H1 (cell line): ENCODE measurements at regions not wholly inside any gene's neighbourhood (a gene's known extent, or its start where the extent isn't known, plus 50 kb on each side); places are given as distances from the start of the nearest gene placed in this dataset.
A peak's percentile ranks its signal among the peaks of the same experiment; 100 is the strongest.

ENCODE experiments used
- CTCF ChIA-PET: fragments of 300-600 bp; sonication (Branson Sonifier 250); formaldehyde crosslinking; loops from one replicate; lab custom pipeline; 2021; ENCODE audit not compliant: partially characterized antibody; lab: Charles Lee
- POLR2A ChIA-PET: fragments of 300-600 bp; sonication (Branson Sonifier 250); formaldehyde crosslinking; loops from one replicate; lab custom pipeline; 2021; ENCODE audit warnings: inconsistent platforms; ENCODE audit not compliant: partially characterized antibody; lab: Charles Lee
- DNase-seq, 2 experiments: peaks; one replicate each; pipeline versions ENCODE4 v3.0.0 to v3.0.0-alpha.2; 2010 to 2022; ENCODE audit warnings: low spot score in 2 of 2, low read depth in 1 of 2, mixed read lengths in 1 of 2
- FAIRE-seq: peaks from 2 replicates; lab custom pipeline; 2011; peaks lifted over from hg19 to GRCh38; lab: Jason Lieb, UNC
- H2AFZ ChIP-seq: 2 replicates; pipeline ENCODE4 v1.8.1; 2012; ENCODE audit warnings: low read length, inconsistent platforms
- H2AK5ac ChIP-seq: 2 replicates; pipeline ENCODE4 v1.6.1; 2013; ENCODE audit warnings: low read depth, low read length
- H2BK120ac ChIP-seq: replicated peaks from 2 replicates; pipeline ENCODE3; 2013; ENCODE audit warnings: low read depth, low read length, inconsistent platforms
- H2BK12ac ChIP-seq: 2 replicates; pipeline ENCODE4 v1.6.1; 2013; ENCODE audit warnings: low read depth, low read length
- H2BK15ac ChIP-seq: 2 replicates; pipeline ENCODE4 v1.6.1; 2013; ENCODE audit warnings: low read length
- H2BK20ac ChIP-seq: 2 replicates; pipeline ENCODE4 v1.6.1; 2013; ENCODE audit warnings: low read length
- H2BK5ac ChIP-seq: 2 replicates; pipeline ENCODE4 v1.6.1; 2013; ENCODE audit warnings: low read depth, low read length
- H3K14ac ChIP-seq: 2 replicates; pipeline ENCODE4 v1.6.1; 2013; ENCODE audit warnings: inconsistent platforms; ENCODE audit not compliant: insufficient read length
- H3K18ac ChIP-seq: 2 replicates; pipeline ENCODE4 v1.6.1; 2013; ENCODE audit warnings: low read length; ENCODE audit errors: extremely low read depth
- H3K23ac ChIP-seq: 2 replicates; pipeline ENCODE4 v1.6.1; 2013; ENCODE audit warnings: inconsistent platforms; ENCODE audit not compliant: insufficient read length
- H3K23me2 ChIP-seq: 2 replicates; pipeline ENCODE4 v1.6.1; 2013; ENCODE audit warnings: low read depth, low read length
- H3K27ac ChIP-seq: 2 replicates; pipeline ENCODE4 v1.6.1; 2011; ENCODE audit warnings: low read depth, low read length, inconsistent platforms
- H3K27me3 ChIP-seq, 4 experiments: replicated peaks in 1 of 4; 1 replicate in 1 of 4; 2 replicates in 3 of 4; pipeline versions ENCODE4 v1.6.1 to v1.8.1; 2011 to 2013; ENCODE audit warnings: low read length in 3 of 4, mild to moderate bottlenecking in 3 of 4, inconsistent platforms in 2 of 4, mixed read lengths in 2 of 4, moderate library complexity in 1 of 4; ENCODE audit not compliant: control insufficient read depth in 3 of 4, insufficient read depth in 3 of 4; ENCODE audit errors: extremely low read depth in 1 of 4
- H3K36me3 ChIP-seq, 4 experiments: 2 replicates each; pipeline versions ENCODE4 v1.6.1 to v1.8.1; 2011 to 2013; ENCODE audit warnings: mild to moderate bottlenecking in 4 of 4, low read length in 3 of 4, moderate library complexity in 2 of 4, control low read depth in 1 of 4, inconsistent platforms in 1 of 4; ENCODE audit not compliant: insufficient read depth in 4 of 4, control insufficient read depth in 2 of 4
- H3K4ac ChIP-seq: replicated peaks from 2 replicates; pipeline ENCODE3; 2013; ENCODE audit warnings: low read length, low read depth, mixed read lengths, inconsistent platforms; ENCODE audit not compliant: insufficient read length
- H3K4me1 ChIP-seq, 4 experiments: replicated peaks in 1 of 4; 1 replicate in 1 of 4; 2 replicates in 3 of 4; pipeline versions ENCODE4 v1.6.1 to v1.8.1; 2011 to 2013; ENCODE audit warnings: low read length in 3 of 4, inconsistent platforms in 2 of 4, mixed read lengths in 1 of 4; ENCODE audit not compliant: insufficient read depth in 4 of 4, control insufficient read depth in 3 of 4
- H3K4me2 ChIP-seq, 2 experiments: 2 replicates each; pipeline versions ENCODE4 v1.6.1 to v1.8.1; 2011 to 2013; ENCODE audit warnings: low read depth in 2 of 2, low read length in 2 of 2, control low read depth in 1 of 2, inconsistent platforms in 1 of 2, mild to moderate bottlenecking in 1 of 2; ENCODE audit not compliant: insufficient read depth in 1 of 2
- H3K4me3 ChIP-seq, 4 experiments: fragments of 200-600, 300-600 bp in 1 of 4; sonication (generic), shearing (Covaris generic), sonication (Bioruptor Twin) in 1 of 4; 2 replicates each; pipeline versions ENCODE4 v1.5.1 to v1.8.1; 2011 to 2016; ENCODE audit warnings: low read length in 4 of 4, low read depth in 3 of 4, control low read depth in 2 of 4, inconsistent platforms in 2 of 4, mild to moderate bottlenecking in 2 of 4, mixed read lengths in 1 of 4, moderate library complexity in 1 of 4; ENCODE audit not compliant: insufficient read depth in 2 of 4; ENCODE audit errors: extremely low read depth in 1 of 4
- H3K56ac ChIP-seq: replicated peaks from 2 replicates; pipeline ENCODE3; 2013; ENCODE audit warnings: low read depth, mild to moderate bottlenecking, mixed read lengths, low read length, inconsistent platforms; ENCODE audit not compliant: insufficient read length
- H3K79me1 ChIP-seq: 2 replicates; pipeline ENCODE4 v1.6.1; 2013; ENCODE audit warnings: low read depth, low read length, control low read depth
- H3K79me2 ChIP-seq, 2 experiments: 2 replicates each; pipeline versions ENCODE4 v1.6.1 to v1.8.1; 2012 to 2013; ENCODE audit warnings: low read length in 2 of 2, mild to moderate bottlenecking in 2 of 2, inconsistent platforms in 1 of 2; ENCODE audit not compliant: insufficient read depth in 2 of 2, control insufficient read depth in 1 of 2
- H3K9ac ChIP-seq, 4 experiments: replicated peaks in 1 of 4; 1 replicate in 1 of 4; 2 replicates in 3 of 4; pipeline versions ENCODE4 v1.6.1 to v1.8.1; 2011 to 2013; ENCODE audit warnings: low read depth in 3 of 4, low read length in 3 of 4, control low read depth in 2 of 4, mild to moderate bottlenecking in 2 of 4, moderate library complexity in 2 of 4, inconsistent platforms in 1 of 4; ENCODE audit errors: extremely low read depth in 1 of 4
- H3K9me3 ChIP-seq, 2 experiments: 2 replicates each; pipeline versions ENCODE4 v1.6.1 to v1.8.1; 2012 to 2013; ENCODE audit warnings: mild to moderate bottlenecking in 2 of 2, moderate library complexity in 2 of 2, control low read depth in 1 of 2, inconsistent platforms in 1 of 2, low read depth in 1 of 2, low read length in 1 of 2, mixed read lengths in 1 of 2; ENCODE audit not compliant: insufficient read depth in 2 of 2
- H4K20me1 ChIP-seq, 2 experiments: replicated peaks in 1 of 2; 2 replicates each; pipeline versions ENCODE3 to v1.8.1; 2011 to 2013; ENCODE audit warnings: inconsistent platforms in 2 of 2, low read length in 2 of 2, mild to moderate bottlenecking in 1 of 2; ENCODE audit not compliant: insufficient read depth in 2 of 2, control insufficient read depth in 1 of 2
- H4K5ac ChIP-seq: 2 replicates; pipeline ENCODE4 v1.6.1; 2013; ENCODE audit warnings: low read length, low read depth, mixed read lengths, inconsistent platforms; ENCODE audit not compliant: insufficient read length
- H4K8ac ChIP-seq: 2 replicates; pipeline ENCODE4 v1.8.0; 2013; ENCODE audit warnings: mild to moderate bottlenecking, moderate library complexity, low read length, inconsistent platforms; ENCODE audit not compliant: insufficient read depth; ENCODE audit errors: extremely low read depth
- H4K91ac ChIP-seq: replicated peaks from 2 replicates; pipeline ENCODE3; 2013; ENCODE audit warnings: low read length, mixed read lengths, inconsistent platforms; ENCODE audit not compliant: insufficient read length
- GABPA ChIP-seq: IDR thresholded peaks from 2 replicates; pipeline ENCODE4 v1.6.1; 2011; ENCODE audit warnings: mild to moderate bottlenecking, low read length, moderate library complexity, borderline replicate concordance; ENCODE audit not compliant: insufficient read depth
- SUZ12 ChIP-seq: fragments of 200-600 bp; sonication (generic); IDR thresholded peaks from 2 replicates; pipeline ENCODE4 v1.6.1; 2012; ENCODE audit warnings: mild to moderate bottlenecking, inconsistent platforms, low read length, moderate library complexity, mixed read lengths
- TCF12 ChIP-seq: IDR thresholded peaks from 2 replicates; pipeline ENCODE4 v1.6.1; 2011; ENCODE audit warnings: low read depth, mild to moderate bottlenecking, low read length
- WGBS, 2 experiments: shearing (Covaris generic) in 1 of 2; methylation state at CpG; one replicate each; pipeline versions ENCODE4 v1.1.6 to v1.1.7; 2013 to 2015; ENCODE audit warnings: low lambda C conversion rate in 2 of 2, mixed read lengths in 2 of 2, inconsistent platforms in 1 of 2, low coverage in 1 of 2, missing lambda C conversion rate in 1 of 2; ENCODE audit not compliant: insufficient replicate concordance in 2 of 2, insufficient coverage in 1 of 2, insufficient read length in 1 of 2; ENCODE audit errors: extremely low coverage in 1 of 2, missing lambda C conversion rate in 1 of 2; 5-methylcytosine and 5-hydroxymethylcytosine counted together
- TF ChIP-seq, protein P1 (sequence below): IDR thresholded peaks from 2 replicates; pipeline ENCODE4 v1.6.1; 2012; ENCODE audit warnings: low read length, inconsistent platforms

DNA sequence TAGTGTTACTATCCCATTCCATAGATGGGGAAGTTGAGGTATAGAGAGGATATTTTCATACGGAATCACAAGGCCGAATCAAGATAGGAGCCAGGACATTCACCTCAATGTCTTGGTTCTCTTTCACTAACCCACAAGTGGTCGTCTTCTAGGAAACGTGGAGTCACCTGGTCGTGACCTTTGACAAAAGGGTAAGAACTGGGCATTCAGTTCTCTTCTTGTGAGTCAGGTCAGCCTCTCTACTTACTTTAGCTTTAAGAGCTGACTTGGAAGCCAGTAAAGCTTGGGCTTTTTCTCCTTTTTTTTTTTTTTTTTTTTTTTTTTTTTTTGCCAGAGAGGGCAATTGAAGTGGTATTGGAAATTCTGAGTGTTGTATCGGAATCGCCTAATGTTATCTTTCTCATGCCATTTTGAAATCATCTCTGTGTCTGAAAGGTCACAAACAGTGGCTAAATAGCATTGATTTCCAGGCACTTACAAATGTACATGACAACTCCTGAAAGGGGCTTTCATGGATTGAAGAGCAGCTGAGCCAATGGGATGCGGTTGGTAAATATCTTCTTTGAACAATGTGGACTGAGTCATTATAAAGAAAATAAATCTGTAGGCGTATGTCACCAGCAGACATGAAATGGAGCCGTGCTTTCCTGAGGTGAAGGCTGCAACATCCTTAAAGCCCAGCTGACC is 356.9 kb downstream of the KIF16B start:
- DNase-seq = no peak
- TF ChIP-seq TCF12 (no peak), GABPA (no peak), SUZ12 (no peak)
- TF ChIP-seq, protein P1, sequence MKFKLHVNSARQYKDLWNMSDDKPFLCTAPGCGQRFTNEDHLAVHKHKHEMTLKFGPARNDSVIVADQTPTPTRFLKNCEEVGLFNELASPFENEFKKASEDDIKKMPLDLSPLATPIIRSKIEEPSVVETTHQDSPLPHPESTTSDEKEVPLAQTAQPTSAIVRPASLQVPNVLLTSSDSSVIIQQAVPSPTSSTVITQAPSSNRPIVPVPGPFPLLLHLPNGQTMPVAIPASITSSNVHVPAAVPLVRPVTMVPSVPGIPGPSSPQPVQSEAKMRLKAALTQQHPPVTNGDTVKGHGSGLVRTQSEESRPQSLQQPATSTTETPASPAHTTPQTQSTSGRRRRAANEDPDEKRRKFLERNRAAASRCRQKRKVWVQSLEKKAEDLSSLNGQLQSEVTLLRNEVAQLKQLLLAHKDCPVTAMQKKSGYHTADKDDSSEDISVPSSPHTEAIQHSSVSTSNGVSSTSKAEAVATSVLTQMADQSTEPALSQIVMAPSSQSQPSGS = no peak
- H2BK15ac ChIP-seq = no peak overlapping the region
- no peak overlapping the region for H2BK20ac ChIP-seq
- no peak overlapping the region for H3K27ac ChIP-seq
- no peak overlapping the region for H3K18ac ChIP-seq
- peaks cover 4 to 6% of the 10 kb centered on the region in 2 experiments; a peak in 1 of 4 replicates for H3K9me3 ChIP-seq
- H2AFZ ChIP-seq = peak overlapping the region; percentile 62; the same call in 1 of the 2 replicates
- no peak overlapping the region for H3K4me3 ChIP-seq
- no peaks in the 10 kb centered on the region for H3K79me2 ChIP-seq
- no peak overlapping the region for H2BK120ac ChIP-seq
- no peak overlapping the region for H4K91ac ChIP-seq
- H4K8ac ChIP-seq = no peak overlapping the region
- FAIRE-seq = no peak
- POLR2A ChIA-PET = no interaction called here
- no peaks in the 10 kb centered on the region for H3K27me3 ChIP-seq
- H3K14ac ChIP-seq = no peak overlapping the region
- H3K79me1 ChIP-seq = no peaks in the 10 kb centered on the region
- no peak overlapping the region for H3K23ac ChIP-seq
- CTCF ChIA-PET = interaction anchor here (0.7 kb wide), 2 partner anchors 50 to 876 kb away, joined by 3 read pairs; no protein-coding TSS in a partner anchor
- H2BK12ac ChIP-seq = no peak overlapping the region
- H3K36me3 ChIP-seq = no peaks in the 10 kb centered on the region
- no peak overlapping the region for H4K5ac ChIP-seq
- H3K4me1 ChIP-seq = peaks cover 0 to 4% (median 0%) of the 10 kb centered on the region in 4 experiments; a peak in 2 of 7 replicates
- H3K56ac ChIP-seq = no peak overlapping the region
- H2AK5ac ChIP-seq = no peak overlapping the region
- H3K9ac ChIP-seq = no peak overlapping the region
- H4K20me1 ChIP-seq = no peaks in the 10 kb centered on the region
- H2BK5ac ChIP-seq = no peak overlapping the region
- WGBS, 2 experiments = 89% methylated on average over 10 of the region's 10 CpGs; no CpG with 5 or more reads in 1 of the 2 experiments
- no peaks in the 10 kb centered on the region for H3K23me2 ChIP-seq
- no peak overlapping the region for H3K4ac ChIP-seq
- H3K4me2 ChIP-seq = no peak overlapping the region
